C4-2B (cell line): ENCODE measurements at regions not wholly inside any gene's neighbourhood (a gene's known extent, or its start where the extent isn't known, plus 50 kb on each side); places are given as distances from the start of the nearest gene placed in this dataset.

Experiments
- H3K27ac ChIP-seq: fragments of 450-650 bp; 2 replicates; pipeline ENCODE4 v1.5.1; 2017
- ZFX ChIP-seq: fragments of 450-650 bp; IDR thresholded peaks from 2 replicates; pipeline ENCODE4 v1.6.1; 2017
- TF ChIP-seq, protein P1 (sequence below): fragments of 450-650 bp; conservative IDR thresholded peaks from 2 replicates; pipeline ENCODE4 v1.5.1; 2017; ENCODE audit warnings: mild to moderate bottlenecking

- no peak for TF ChIP-seq ZFX
- TF ChIP-seq, protein P1, sequence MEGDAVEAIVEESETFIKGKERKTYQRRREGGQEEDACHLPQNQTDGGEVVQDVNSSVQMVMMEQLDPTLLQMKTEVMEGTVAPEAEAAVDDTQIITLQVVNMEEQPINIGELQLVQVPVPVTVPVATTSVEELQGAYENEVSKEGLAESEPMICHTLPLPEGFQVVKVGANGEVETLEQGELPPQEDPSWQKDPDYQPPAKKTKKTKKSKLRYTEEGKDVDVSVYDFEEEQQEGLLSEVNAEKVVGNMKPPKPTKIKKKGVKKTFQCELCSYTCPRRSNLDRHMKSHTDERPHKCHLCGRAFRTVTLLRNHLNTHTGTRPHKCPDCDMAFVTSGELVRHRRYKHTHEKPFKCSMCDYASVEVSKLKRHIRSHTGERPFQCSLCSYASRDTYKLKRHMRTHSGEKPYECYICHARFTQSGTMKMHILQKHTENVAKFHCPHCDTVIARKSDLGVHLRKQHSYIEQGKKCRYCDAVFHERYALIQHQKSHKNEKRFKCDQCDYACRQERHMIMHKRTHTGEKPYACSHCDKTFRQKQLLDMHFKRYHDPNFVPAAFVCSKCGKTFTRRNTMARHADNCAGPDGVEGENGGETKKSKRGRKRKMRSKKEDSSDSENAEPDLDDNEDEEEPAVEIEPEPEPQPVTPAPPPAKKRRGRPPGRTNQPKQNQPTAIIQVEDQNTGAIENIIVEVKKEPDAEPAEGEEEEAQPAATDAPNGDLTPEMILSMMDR, result no peak
- H3K27ac ChIP-seq, result no peak overlapping the region
These were observed 291.6 kb upstream of the PAPPA start for GRCh38 chr9:115862021-115862420.

- TF ChIP-seq ZFX, result no peak
- TF ChIP-seq, protein P1, result no peak
- H3K27ac ChIP-seq, result no peak overlapping the region
These were observed 289.0 kb upstream of the PAPPA start for GRCh38 chr9:115864581-115864980.

- no peak for TF ChIP-seq ZFX
- TF ChIP-seq, protein P1, result no peak
- H3K27ac ChIP-seq, result no peak overlapping the region
These were observed 286.3 kb upstream of the PAPPA start for GRCh38 chr9:115867326-115867725.

DNA sequence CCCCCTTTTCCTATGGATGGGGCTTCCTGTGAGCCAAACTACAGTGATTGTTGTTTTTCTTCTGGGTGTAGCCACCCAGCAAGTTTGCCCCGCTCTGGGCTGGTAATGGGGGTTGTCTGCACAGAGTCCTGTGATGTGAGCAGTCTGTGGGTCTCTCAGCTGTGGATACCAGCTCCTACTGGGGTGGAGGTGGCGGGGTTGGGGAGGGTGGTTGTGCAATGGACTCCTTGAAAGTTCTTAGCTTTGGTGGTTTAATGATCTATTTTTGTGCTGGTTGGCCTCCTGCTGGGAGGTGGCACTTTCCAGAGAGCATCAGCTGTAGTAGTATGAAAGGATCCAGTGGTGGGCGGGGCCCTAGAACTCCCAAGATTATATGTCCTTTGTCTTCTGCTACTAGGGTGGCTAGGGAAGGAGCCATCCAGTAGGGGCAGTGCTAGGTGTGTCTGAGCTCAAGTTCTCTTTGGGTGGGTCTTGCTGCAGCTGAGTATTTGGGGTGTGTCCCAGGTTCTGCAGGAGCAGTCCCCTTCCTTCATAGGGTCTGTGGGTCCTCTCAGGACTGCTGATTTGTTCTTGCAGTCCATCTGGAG, 275.6 kb upstream of the PAPPA start:
- no peak for TF ChIP-seq ZFX
- TF ChIP-seq, protein P1, result no peak
- H3K27ac ChIP-seq, result no peak overlapping the region

DNA sequence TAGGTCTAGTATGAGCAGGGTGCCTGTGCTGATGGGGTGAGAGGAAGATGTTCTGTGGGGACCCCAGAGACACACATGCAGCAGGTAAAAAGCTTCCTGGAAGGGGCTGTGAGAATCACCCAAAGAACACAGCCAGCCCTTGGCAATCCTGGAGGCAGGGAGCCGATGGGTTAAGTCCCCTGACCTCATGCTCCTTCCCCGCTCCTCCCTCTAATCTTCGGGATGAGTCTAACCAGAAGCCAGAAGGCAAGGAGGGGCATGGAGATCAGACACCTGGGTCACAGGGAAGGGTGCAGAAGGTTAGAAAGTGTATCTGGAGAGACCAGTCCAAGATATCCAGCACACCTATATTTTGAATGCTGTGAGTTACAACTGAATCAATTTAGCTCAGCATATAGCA, 274.1 kb upstream of the PAPPA start:
- TF ChIP-seq ZFX, result no peak
- TF ChIP-seq, protein P1, result no peak
- H3K27ac ChIP-seq, result no peak overlapping the region

GRCh38 chr9:115880221-115880885, 273.2 kb upstream of the PAPPA start:
- TF ChIP-seq ZFX, result no peak
- TF ChIP-seq, protein P1, result no peak

DNA sequence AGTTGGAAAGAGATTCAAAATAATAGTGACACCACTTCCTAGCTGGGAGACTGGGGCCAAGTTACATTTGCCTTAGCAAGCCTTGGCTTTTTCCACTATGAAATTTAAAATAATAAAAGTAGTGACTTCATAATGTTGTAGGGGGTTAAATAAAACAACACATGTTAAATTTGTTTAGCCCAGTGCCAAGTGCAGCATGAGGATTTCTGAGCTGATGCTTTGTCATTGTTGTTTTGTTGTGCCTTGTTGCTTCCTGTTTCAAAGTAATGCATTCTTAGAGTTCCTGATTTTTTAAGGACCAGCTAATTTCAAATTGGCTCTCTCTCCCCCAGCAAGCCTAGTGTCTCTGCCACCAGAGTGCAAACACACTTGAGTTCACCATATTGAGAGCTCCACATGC, 270.7 kb upstream of the PAPPA start:
- no peak overlapping the region for H3K27ac ChIP-seq
- TF ChIP-seq ZFX, result no peak
- TF ChIP-seq, protein P1, result no peak

More at GRCh38 chr9:115880221-115880885, 273.2 kb upstream of the PAPPA start:
- H3K27ac ChIP-seq, result no peak overlapping the region
